Liver (tissue), 8 donors: ENCODE measurements at regions not wholly inside any gene's neighbourhood (a gene's known extent, or its start where the extent isn't known, plus 50 kb on each side); places are given as distances from the start of the nearest gene placed in this dataset.

Experiments
- DNase-seq: peaks from one replicate; pipeline ENCODE4 v3.0.0-alpha.2; 2017; ENCODE audit warnings: low spot score
- H3K27ac ChIP-seq, 2 donors: one replicate each; pipeline ENCODE4 v1.7.0; 2013; ENCODE audit warnings: inconsistent platforms in 2 of 2, low read length in 2 of 2, control low read depth in 1 of 2, low read depth in 1 of 2, mild to moderate bottlenecking in 1 of 2
- H3K27me3 ChIP-seq, 4 donors: one replicate each; pipeline versions ENCODE4 v1.6.1 to v1.7.0; 2013; ENCODE audit warnings: low read length in 3 of 4, inconsistent platforms in 1 of 4, mild to moderate bottlenecking in 1 of 4, moderate library complexity in 1 of 4; ENCODE audit not compliant: control insufficient read depth in 4 of 4, insufficient read depth in 4 of 4
- H3K36me3 ChIP-seq, 4 donors: one replicate each; pipeline versions ENCODE4 v1.6.1 to v1.7.0; 2013; ENCODE audit warnings: low read length in 3 of 4, mild to moderate bottlenecking in 3 of 4, low read depth in 1 of 4, moderate library complexity in 1 of 4; ENCODE audit not compliant: control insufficient read depth in 4 of 4, insufficient read depth in 3 of 4
- H3K4me1 ChIP-seq, 4 donors: one replicate each; pipeline versions ENCODE4 v1.6.1 to v1.7.0; 2013; ENCODE audit warnings: low read length in 3 of 4, mild to moderate bottlenecking in 3 of 4, moderate library complexity in 1 of 4; ENCODE audit not compliant: control insufficient read depth in 4 of 4, insufficient read depth in 4 of 4
- H3K4me3 ChIP-seq, 3 donors: one replicate each; pipeline versions ENCODE4 v1.6.1 to v1.7.0; 2013; ENCODE audit warnings: low read length in 3 of 3, control low read depth in 1 of 3, low read depth in 1 of 3, mild to moderate bottlenecking in 1 of 3
- H3K9ac ChIP-seq, 2 donors: one replicate each; pipeline ENCODE4 v1.7.0; 2013; ENCODE audit warnings: low read length in 2 of 2, mild to moderate bottlenecking in 2 of 2, moderate library complexity in 2 of 2, control low read depth in 1 of 2, low read depth in 1 of 2
- H3K9me3 ChIP-seq, 4 donors: one replicate each; pipeline versions ENCODE4 v1.6.1 to v1.7.0; 2013; ENCODE audit warnings: low read length in 3 of 4; ENCODE audit not compliant: control insufficient read depth in 4 of 4
- EGR1 ChIP-seq, 2 donors: IDR thresholded peaks; 2 replicates each; pipeline ENCODE4 v1.6.1; 2016 to 2018; ENCODE audit warnings: antibody characterized with exemption in 2 of 2, low read depth in 2 of 2
- FOXA1 ChIP-seq: IDR thresholded peaks from 2 replicates; pipeline ENCODE4 v1.6.1; 2016; ENCODE audit warnings: antibody characterized with exemption
- FOXA2 ChIP-seq: IDR thresholded peaks from 2 replicates; pipeline ENCODE4 v1.6.1; 2016; ENCODE audit warnings: antibody characterized with exemption
- GABPA ChIP-seq, 2 donors: IDR thresholded peaks in 1 of 2; conservative IDR thresholded peaks in 1 of 2; 2 replicates each; pipeline ENCODE4 v1.6.1; 2016; ENCODE audit warnings: antibody characterized with exemption in 2 of 2, mild to moderate bottlenecking in 1 of 2, moderate library complexity in 1 of 2
- HNF4A ChIP-seq, 2 donors: conservative IDR thresholded peaks; 2 replicates each; pipeline ENCODE4 v1.6.1; 2016; ENCODE audit warnings: antibody characterized with exemption in 2 of 2, mild to moderate bottlenecking in 2 of 2
- HNF4G ChIP-seq: IDR thresholded peaks from 2 replicates; pipeline ENCODE4 v1.6.1; 2016; ENCODE audit warnings: antibody characterized with exemption
- JUND ChIP-seq, 2 donors: IDR thresholded peaks; 2 replicates each; pipeline ENCODE4 v1.6.1; 2016; ENCODE audit warnings: antibody characterized with exemption in 2 of 2
- NR2F2 ChIP-seq: IDR thresholded peaks from 2 replicates; pipeline ENCODE4 v1.6.1; 2016; ENCODE audit warnings: antibody characterized with exemption
- RAD21 ChIP-seq, 2 donors: IDR thresholded peaks; 2 replicates each; pipeline ENCODE4 v1.6.1; 2016; ENCODE audit warnings: antibody characterized with exemption in 2 of 2, mild to moderate bottlenecking in 2 of 2
- RXRA ChIP-seq, 2 donors: IDR thresholded peaks; 2 replicates each; pipeline ENCODE4 v1.6.1; 2017 to 2018; ENCODE audit warnings: antibody characterized with exemption in 2 of 2, mild to moderate bottlenecking in 1 of 2
- SP1 ChIP-seq: IDR thresholded peaks from 2 replicates; pipeline ENCODE4 v1.6.1; 2018; ENCODE audit warnings: antibody characterized with exemption, mild to moderate bottlenecking
- TAF1 ChIP-seq: conservative IDR thresholded peaks from 2 replicates; pipeline ENCODE4 v1.6.1; 2016; ENCODE audit warnings: antibody characterized with exemption, mild to moderate bottlenecking
- YY1 ChIP-seq: IDR thresholded peaks from 2 replicates; pipeline ENCODE4 v1.6.1; 2016; ENCODE audit warnings: antibody characterized with exemption, mild to moderate bottlenecking
- ZBTB33 ChIP-seq: IDR thresholded peaks from 2 replicates; pipeline ENCODE4 v1.6.1; 2016; ENCODE audit warnings: antibody characterized with exemption
- WGBS: extraction: QIAGEN DNeasy Blood & Tissue Kit; methylation state at CpG from one replicate; pipeline ENCODE4 v1.1.7; 2013; 5-methylcytosine and 5-hydroxymethylcytosine counted together
- TF ChIP-seq, protein P1 (sequence below): fragments of 150-350 bp; IDR thresholded peaks from 2 replicates; pipeline ENCODE4 v1.5.1; 2017; ENCODE audit warnings: improper control_type of control experiment, low read depth, low read length; ENCODE audit not compliant: missing input control
- TF ChIP-seq, protein P2 (sequence below): IDR thresholded peaks from 2 replicates; pipeline ENCODE4 v1.6.1; 2016; ENCODE audit warnings: antibody characterized with exemption
- donor health status: healthy.
- donor health status: healthy.
- donor health status: healthy.
- donor health status: healthy.
- donor health status: healthy.

- 43% methylated on average over 4 of the region's 4 CpGs for WGBS
- TF ChIP-seq FOXA2 (no peak), HNF4A (conservative IDR thresholded peaks at IDR 0.05) (no peak), EGR1 (IDR thresholded peaks at IDR 0.05; ENCODE audit: low read depth in 2 of 2) (no peak), NR2F2 (no peak)
- TF ChIP-seq, protein P1, sequence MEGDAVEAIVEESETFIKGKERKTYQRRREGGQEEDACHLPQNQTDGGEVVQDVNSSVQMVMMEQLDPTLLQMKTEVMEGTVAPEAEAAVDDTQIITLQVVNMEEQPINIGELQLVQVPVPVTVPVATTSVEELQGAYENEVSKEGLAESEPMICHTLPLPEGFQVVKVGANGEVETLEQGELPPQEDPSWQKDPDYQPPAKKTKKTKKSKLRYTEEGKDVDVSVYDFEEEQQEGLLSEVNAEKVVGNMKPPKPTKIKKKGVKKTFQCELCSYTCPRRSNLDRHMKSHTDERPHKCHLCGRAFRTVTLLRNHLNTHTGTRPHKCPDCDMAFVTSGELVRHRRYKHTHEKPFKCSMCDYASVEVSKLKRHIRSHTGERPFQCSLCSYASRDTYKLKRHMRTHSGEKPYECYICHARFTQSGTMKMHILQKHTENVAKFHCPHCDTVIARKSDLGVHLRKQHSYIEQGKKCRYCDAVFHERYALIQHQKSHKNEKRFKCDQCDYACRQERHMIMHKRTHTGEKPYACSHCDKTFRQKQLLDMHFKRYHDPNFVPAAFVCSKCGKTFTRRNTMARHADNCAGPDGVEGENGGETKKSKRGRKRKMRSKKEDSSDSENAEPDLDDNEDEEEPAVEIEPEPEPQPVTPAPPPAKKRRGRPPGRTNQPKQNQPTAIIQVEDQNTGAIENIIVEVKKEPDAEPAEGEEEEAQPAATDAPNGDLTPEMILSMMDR, result no peak
- no peaks in the 10 kb centered on the region for H3K9me3 ChIP-seq
Observed at GRCh38 chr2:163474319-163474744, 261.5 kb downstream of the FIGN start.

GRCh38 chr2:163471947-163472346, 263.9 kb downstream of the FIGN start:
- Histone ChIP-seq H3K4me1 (no peaks in the 10 kb centered on the region), H3K9ac (no peak overlapping the region), H3K27ac (no peak overlapping the region), H3K36me3 (no peaks in the 10 kb centered on the region), H3K9me3 (no peaks in the 10 kb centered on the region), H3K27me3 (no peaks in the 10 kb centered on the region), H3K4me3 (no peak overlapping the region)
- TF ChIP-seq ZBTB33 (no peak), FOXA1 (no peak), HNF4A (conservative IDR thresholded peaks at IDR 0.05) (no peak), RAD21 (IDR thresholded peaks at IDR 0.05) (peak; percentile 77 to 85), GABPA (IDR thresholded peaks at IDR 0.05 in 1 of 2, conservative IDR thresholded peaks at IDR 0.05 in 1 of 2) (no peak), FOXA2 (no peak), JUND (IDR thresholded peaks at IDR 0.05) (no peak), YY1 (no peak), HNF4G (no peak), NR2F2 (no peak), TAF1 (no peak), SP1 (no peak), RXRA (IDR thresholded peaks at IDR 0.05) (no peak)
- TF ChIP-seq, protein P1, result peak; percentile 40
- TF ChIP-seq, protein P2, sequence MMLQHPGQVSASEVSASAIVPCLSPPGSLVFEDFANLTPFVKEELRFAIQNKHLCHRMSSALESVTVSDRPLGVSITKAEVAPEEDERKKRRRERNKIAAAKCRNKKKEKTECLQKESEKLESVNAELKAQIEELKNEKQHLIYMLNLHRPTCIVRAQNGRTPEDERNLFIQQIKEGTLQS, result no peak
- no peak for DNase-seq
- WGBS, result 15% methylated on average over 1 of the region's 1 CpG

More at GRCh38 chr2:163474319-163474744, 261.5 kb downstream of the FIGN start:
- Histone ChIP-seq H3K9ac (no peak overlapping the region), H3K36me3 (no peaks in the 10 kb centered on the region), H3K27ac (no peak overlapping the region), H3K27me3 (no peaks in the 10 kb centered on the region), H3K4me3 (no peak overlapping the region), H3K4me1 (no peaks in the 10 kb centered on the region)
- DNase-seq, result no peak
